ENCODE measurements at regions not wholly inside any gene's neighbourhood (a gene's known extent, or its start where the extent isn't known, plus 50 kb on each side); places are given as distances from the start of the nearest gene placed in this dataset.

GRCh38 chr7:91567081-91568012 lies 303.1 kb downstream of the FZD1 start:
- TF ChIP-seq CTCF (IDR thresholded peaks at IDR 0.05), result no peak
- no peak for TF ChIP-seq POLR2A (IDR thresholded peaks at IDR 0.05)

Measured in gastroesophageal sphincter (tissue), 3 donors.